CD4-positive, alpha-beta T cell (primary cell): ENCODE measurements at regions not wholly inside any gene's neighbourhood (a gene's known extent, or its start where the extent isn't known, plus 50 kb on each side); places are given as distances from the start of the nearest gene placed in this dataset.

Experiments used
- ATAC-seq: fragments of 200-7000 bp; cut with Tn5 transposase; one replicate; pipeline ENCODE4 v1.10.0; 2022; ENCODE audit warnings: mild to moderate bottlenecking; ENCODE audit not compliant: poor library complexity
- CTCF ChIA-PET: fragments of 350-600 bp; sonication (Branson Sonifier 250); formaldehyde crosslinking; loops from one replicate; lab custom pipeline; 2021; ENCODE audit warnings: antibody characterized with exemption, inconsistent platforms; lab: Charles Lee
- POLR2A ChIA-PET: fragments of 350-600 bp; sonication (Branson Sonifier 250); formaldehyde crosslinking; loops from one replicate; lab custom pipeline; 2021; ENCODE audit warnings: antibody characterized with exemption, inconsistent platforms; lab: Charles Lee
- DNase-seq, 14 experiments: peaks; one replicate each; pipeline ENCODE4 v3.0.0-alpha.2; 2013 to 2020; ENCODE audit warnings: mixed read lengths in 2 of 14
- H3K27ac ChIP-seq, 2 donors: one replicate each; pipeline versions ENCODE4 v1.5.1 to v1.7.0; 2013; ENCODE audit warnings: low read length in 2 of 2, low read depth in 1 of 2, mild to moderate bottlenecking in 1 of 2
- H3K27me3 ChIP-seq, 2 experiments: 1 replicate in 1 of 2; 2 replicates in 1 of 2; pipeline versions ENCODE4 v1.6.1 to v1.7.0; 2013; ENCODE audit warnings: low read length in 2 of 2, control low read depth in 1 of 2, mild to moderate bottlenecking in 1 of 2, moderate library complexity in 1 of 2; ENCODE audit not compliant: insufficient read depth in 2 of 2, control insufficient read depth in 1 of 2
- H3K36me3 ChIP-seq: one replicate; pipeline ENCODE4 v1.6.1; 2013; ENCODE audit warnings: low read length, control low read depth; ENCODE audit not compliant: insufficient read depth
- H3K4me1 ChIP-seq: one replicate; pipeline ENCODE4 v1.6.1; 2013; ENCODE audit warnings: low read length, control low read depth; ENCODE audit not compliant: insufficient read depth
- H3K4me3 ChIP-seq: one replicate; pipeline ENCODE4 v1.5.1; 2013; ENCODE audit warnings: mild to moderate bottlenecking, low read length, moderate library complexity
- H3K9me3 ChIP-seq, 2 experiments: 1 replicate in 1 of 2; 2 replicates in 1 of 2; pipeline versions ENCODE4 v1.6.1 to v1.7.0; 2013; ENCODE audit warnings: low read length in 2 of 2, mild to moderate bottlenecking in 2 of 2, control low read depth in 1 of 2, moderate library complexity in 1 of 2; ENCODE audit not compliant: control insufficient read depth in 1 of 2, insufficient read depth in 1 of 2
- H3K27ac Mint-ChIP-seq: one replicate; pipeline ENCODE4 v1.8.0; 2020; ENCODE audit warnings: mixed read lengths
- H3K27me3 Mint-ChIP-seq: one replicate; pipeline ENCODE4 v1.8.0; 2021; ENCODE audit warnings: mixed read lengths
- H3K36me3 Mint-ChIP-seq: one replicate; pipeline ENCODE4 v1.8.0; 2021; ENCODE audit warnings: low read depth, mixed read lengths
- H3K4me1 Mint-ChIP-seq: one replicate; pipeline ENCODE4 v1.8.0; 2021; ENCODE audit warnings: low read depth, mixed read lengths
- H3K4me3 Mint-ChIP-seq: one replicate; pipeline ENCODE4 v1.8.0; 2020; ENCODE audit warnings: mild to moderate bottlenecking, mixed read lengths
- H3K9me3 Mint-ChIP-seq: one replicate; pipeline ENCODE4 v1.8.0; 2020; ENCODE audit warnings: mixed read lengths
- CTCF ChIP-seq: fragments of 200-600 bp; IDR thresholded peaks from one replicate; pipeline ENCODE4 v1.8.0; 2022; ENCODE audit warnings: antibody characterized with exemption, mild to moderate bottlenecking
- intact Hi-C, 2 experiments: fragments of 100-400 bp; cut with DNase I in 1 of 2; cut with micrococcal nuclease in 1 of 2; formaldehyde crosslinking; loops; one replicate each; pipeline versions ENCODE4 v1.15.1 to v1.9.0; 2023 to 2025; cut with DNase I, micrococcal nuclease

- Mint-ChIP-seq H3K4me3 (no peak overlapping the region), H3K4me1 (no peaks in the 10 kb centered on the region), H3K27me3 (peaks cover 26% of the 10 kb centered on the region), H3K36me3 (no peaks in the 10 kb centered on the region), H3K9me3 (no peaks in the 10 kb centered on the region), H3K27ac (no peak overlapping the region)
- intact Hi-C loops, result no loop called here
- ATAC-seq (no peak), DNase-seq (no peak)
- no peaks in the 10 kb centered on the region for H3K36me3 ChIP-seq
- no peak overlapping the region for H3K4me3 ChIP-seq
- ChIA-PET CTCF (interaction anchor here (1.2 kb wide), 1 partner anchor 346 kb away, joined by 7 read pairs; no protein-coding TSS in a partner anchor), POLR2A (no interaction called here)
- H3K4me1 ChIP-seq, result no peaks in the 10 kb centered on the region
- no peaks in the 10 kb centered on the region for H3K9me3 ChIP-seq
- peaks cover 4 to 9% of the 10 kb centered on the region in 2 experiments for H3K27me3 ChIP-seq
- TF ChIP-seq CTCF, result no peak
- no peak overlapping the region for H3K27ac ChIP-seq
Observed at GRCh38 chr16:77581706-77582105, 140.6 kb upstream of the NUDT7 start.

- H3K27me3 ChIP-seq, result peaks cover 4 to 9% of the 10 kb centered on the region in 2 experiments
- no peaks in the 10 kb centered on the region for H3K9me3 Mint-ChIP-seq
- H3K27ac Mint-ChIP-seq, result no peak overlapping the region
- H3K4me3 ChIP-seq, result no peak overlapping the region
- no peaks in the 10 kb centered on the region for H3K4me1 Mint-ChIP-seq
- no peak overlapping the region for H3K4me3 Mint-ChIP-seq
- no peaks in the 10 kb centered on the region for H3K36me3 ChIP-seq
- H3K36me3 Mint-ChIP-seq, result no peaks in the 10 kb centered on the region
- no peaks in the 10 kb centered on the region for H3K9me3 ChIP-seq
- ATAC-seq, result no peak
- CTCF ChIA-PET, result interaction anchor here (0.7 to 3.3 kb wide), 4 partner anchors 19 to 349 kb away, joined by 3 to 15 read pairs (median 3); no protein-coding TSS in a partner anchor
- H3K27me3 Mint-ChIP-seq, result peaks cover 39% of the 10 kb centered on the region
- H3K27ac ChIP-seq, result no peak overlapping the region
- POLR2A ChIA-PET, result no interaction called here
- intact Hi-C loops, result loop anchor here (1.0 kb wide), 1 partner anchor 348 kb away; no protein-coding TSS in a partner anchor
- no peaks in the 10 kb centered on the region for H3K4me1 ChIP-seq
- peak in 12 of 14 experiments; percentile 8 to 68 (median 20) for DNase-seq
- TF ChIP-seq CTCF, result peak; percentile 83
Observed at GRCh38 chr16:77584205-77584859, 138.0 kb upstream of the NUDT7 start.

- ChIA-PET CTCF (interaction anchor here (3.3 kb wide), 1 partner anchor 350 kb away, joined by 15 read pairs; no protein-coding TSS in a partner anchor), POLR2A (interaction anchor here (0.9 kb wide), 1 partner anchor 16 kb away, joined by 3 read pairs; no protein-coding TSS in a partner anchor)
- Mint-ChIP-seq H3K27me3 (peaks cover 39% of the 10 kb centered on the region), H3K4me3 (no peak overlapping the region), H3K9me3 (no peaks in the 10 kb centered on the region), H3K4me1 (no peaks in the 10 kb centered on the region), H3K36me3 (no peaks in the 10 kb centered on the region), H3K27ac (no peak overlapping the region)
- H3K4me1 ChIP-seq, result no peaks in the 10 kb centered on the region
- H3K9me3 ChIP-seq, result no peaks in the 10 kb centered on the region
- ATAC-seq, result no peak
- no peak for TF ChIP-seq CTCF
- DNase-seq, result no peak
- intact Hi-C loops, result no loop called here
- peaks cover 4 to 9% of the 10 kb centered on the region in 2 experiments for H3K27me3 ChIP-seq
- H3K4me3 ChIP-seq, result no peak overlapping the region
- no peak overlapping the region for H3K27ac ChIP-seq
- no peaks in the 10 kb centered on the region for H3K36me3 ChIP-seq
Observed at GRCh38 chr16:77585379-77586251, 136.7 kb upstream of the NUDT7 start.
